H1 (cell line): ENCODE measurements at regions not wholly inside any gene's neighbourhood (a gene's known extent, or its start where the extent isn't known, plus 50 kb on each side); places are given as distances from the start of the nearest gene placed in this dataset.

Experiments used
- NANOG ChIP-seq: IDR thresholded peaks from 2 replicates; pipeline ENCODE4 v1.6.1; 2011; ENCODE audit warnings: low read length, low read depth, mild to moderate bottlenecking, inconsistent platforms; ENCODE audit not compliant: insufficient read depth, poor library complexity, severe bottlenecking
- SUZ12 ChIP-seq: fragments of 200-600 bp; sonication (generic); IDR thresholded peaks from 2 replicates; pipeline ENCODE4 v1.6.1; 2012; ENCODE audit warnings: mild to moderate bottlenecking, inconsistent platforms, low read length, moderate library complexity, mixed read lengths
- TAF1 ChIP-seq: IDR thresholded peaks from 2 replicates; pipeline ENCODE4 v1.6.1; 2011; ENCODE audit warnings: mild to moderate bottlenecking, low read depth, low read length
- TEAD4 ChIP-seq: IDR thresholded peaks from 2 replicates; pipeline ENCODE4 v1.6.1; 2012; ENCODE audit warnings: low read depth, low read length, inconsistent platforms, mixed read lengths
- YY1 ChIP-seq: IDR thresholded peaks from 2 replicates; pipeline ENCODE4 v1.6.1; 2011; ENCODE audit warnings: low read depth, mild to moderate bottlenecking, low read length

- TF ChIP-seq TAF1 (no peak), SUZ12 (no peak), YY1 (no peak), NANOG (no peak), TEAD4 (no peak)
Measured at GRCh38 chr2:19748711-19749506, 152.9 kb downstream of the TTC32 start (continued).
